GM19372 (cell line): ENCODE measurements at regions not wholly inside any gene's neighbourhood (a gene's known extent, or its start where the extent isn't known, plus 50 kb on each side); places are given as distances from the start of the nearest gene placed in this dataset.
"Not testable (repeated sequence)": the region's sequence is repeated elsewhere in the genome, so short reads cannot be mapped to it uniquely, and the experiment has no call there.

ENCODE experiments used
- ATAC-seq: cut with Tn5 transposase; IDR thresholded peaks from one replicate; pipeline ENCODE4 v1.9.1; 2021; ENCODE audit warnings: mild to moderate bottlenecking, low read depth, moderate library complexity; ENCODE audit not compliant: unreplicated experiment

GRCh38 chr6:88459189-88459588 is 293.0 kb upstream of the CNR1 start:
- no peak for ATAC-seq

DNA sequence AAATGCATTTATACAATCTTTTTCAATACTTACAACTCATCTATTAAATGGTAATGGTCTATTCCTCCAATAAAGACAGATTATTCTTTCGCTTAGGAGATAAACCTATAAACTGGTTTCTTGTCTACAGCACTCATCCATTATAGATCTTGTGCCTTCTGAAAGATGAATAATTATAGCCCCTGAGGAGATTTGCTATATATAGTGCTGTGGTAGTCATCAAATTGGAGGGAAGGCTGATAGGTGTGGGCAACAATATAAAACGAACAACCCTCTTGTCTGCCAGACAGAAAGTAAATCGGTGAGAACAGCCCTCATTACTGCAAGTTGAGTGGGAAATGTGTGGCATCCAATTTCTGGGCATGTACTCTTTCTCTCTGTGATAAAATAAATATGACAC is 292.5 kb upstream of the CNR1 start:
- ATAC-seq = no peak

- ATAC-seq = no peak
Measured at GRCh38 chr6:88456221-88456859, 290.2 kb upstream of the CNR1 start.

- no peak for ATAC-seq
Measured at GRCh38 chr6:88455317-88455716, 289.2 kb upstream of the CNR1 start.

GRCh38 chr6:88454658-88455057 is 288.5 kb upstream of the CNR1 start:
- no peak for ATAC-seq

DNA sequence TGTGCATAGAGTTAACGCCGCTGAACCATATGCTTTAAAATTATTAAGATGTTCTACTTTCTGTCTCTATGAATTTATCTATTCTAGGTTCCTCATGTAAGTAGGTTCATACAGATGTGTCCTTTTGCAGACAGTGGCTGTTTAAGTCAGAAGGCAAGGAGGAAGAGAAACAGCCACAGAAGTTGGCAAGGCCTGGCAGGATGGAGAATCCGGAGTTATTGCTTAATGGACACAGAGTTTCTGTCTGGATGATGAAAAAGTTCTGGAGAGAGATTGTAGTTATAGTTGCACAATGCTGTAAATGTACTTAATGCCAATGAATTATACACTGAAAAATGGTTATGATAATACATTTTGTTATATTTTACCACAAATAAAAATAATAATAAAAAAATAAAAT is 283.6 kb upstream of the CNR1 start:
- no peak for ATAC-seq

DNA sequence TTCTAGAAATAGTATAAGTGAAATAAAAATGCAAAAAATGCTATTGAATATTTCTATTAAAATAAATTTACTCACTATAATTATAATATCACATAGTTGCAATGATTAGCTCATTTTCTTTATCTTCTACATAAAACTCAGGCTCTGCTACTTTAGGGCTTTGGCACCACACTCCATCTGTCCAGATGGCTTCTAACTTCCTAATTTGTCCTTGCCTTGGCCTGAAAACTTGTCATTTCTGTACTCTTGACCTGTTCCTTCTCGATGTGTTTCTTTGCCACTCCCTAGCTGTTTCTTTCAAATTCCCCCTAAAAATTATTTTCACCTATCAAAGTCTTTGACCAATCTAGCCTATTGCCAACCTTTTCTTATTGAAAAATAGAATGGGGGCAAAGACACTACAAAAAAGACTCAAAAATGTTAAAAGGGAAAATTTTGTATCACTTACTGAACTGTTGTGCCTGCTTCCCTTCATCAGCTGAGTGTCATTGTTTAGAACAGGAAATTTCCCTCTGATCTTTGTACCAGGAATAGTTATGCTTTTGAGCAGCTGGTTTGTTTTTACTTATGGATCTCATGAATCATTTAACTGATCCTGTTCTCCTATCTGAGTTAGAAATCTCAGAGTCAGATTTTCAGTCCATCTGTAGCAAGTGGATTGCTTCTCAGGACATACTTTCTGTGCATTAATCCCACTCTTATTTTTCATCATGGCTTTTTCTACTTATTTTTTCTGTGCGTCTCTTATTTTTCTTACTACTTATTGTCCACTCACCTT is 279.2 kb upstream of the CNR1 start:
- ATAC-seq = no peak

DNA sequence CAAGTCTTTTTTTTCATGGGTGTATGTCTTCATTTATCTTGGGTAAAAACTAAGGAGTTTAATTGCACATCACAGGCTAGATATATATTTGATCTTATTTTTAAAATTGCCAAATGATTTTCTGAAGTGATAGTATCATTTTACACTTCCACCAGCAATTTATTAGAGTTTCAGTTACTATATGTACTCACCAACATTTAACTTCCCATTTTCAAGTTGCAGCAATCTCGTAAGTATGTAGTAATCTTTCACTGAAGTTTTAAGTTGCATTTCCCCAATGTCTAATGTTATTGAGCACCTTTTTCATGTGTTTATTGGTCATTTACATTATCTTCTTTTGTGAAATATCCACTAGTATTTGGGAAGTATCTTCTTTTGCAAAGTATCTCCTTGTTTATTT is 277.4 kb upstream of the CNR1 start:
- no peak for ATAC-seq

DNA sequence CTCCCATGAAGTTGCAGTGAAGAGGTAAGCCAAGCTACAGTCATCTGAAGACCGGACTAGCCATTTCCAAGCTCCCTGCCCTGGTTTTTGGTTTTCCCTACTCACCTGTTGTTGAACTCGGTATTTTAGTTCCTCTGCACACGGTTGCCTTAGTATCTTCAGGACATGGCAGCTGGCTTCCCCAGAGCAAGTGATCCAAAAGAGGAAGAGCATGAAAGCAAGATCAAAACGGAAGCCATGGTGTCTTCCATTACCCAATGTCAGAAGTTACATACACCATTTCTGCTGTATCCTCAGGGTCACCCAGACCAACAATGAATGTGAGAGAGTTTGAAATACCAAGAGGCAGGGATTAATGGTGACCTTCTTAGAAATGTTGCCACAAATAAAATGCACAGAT is 276.6 kb upstream of the CNR1 start:
- no peak for ATAC-seq

DNA sequence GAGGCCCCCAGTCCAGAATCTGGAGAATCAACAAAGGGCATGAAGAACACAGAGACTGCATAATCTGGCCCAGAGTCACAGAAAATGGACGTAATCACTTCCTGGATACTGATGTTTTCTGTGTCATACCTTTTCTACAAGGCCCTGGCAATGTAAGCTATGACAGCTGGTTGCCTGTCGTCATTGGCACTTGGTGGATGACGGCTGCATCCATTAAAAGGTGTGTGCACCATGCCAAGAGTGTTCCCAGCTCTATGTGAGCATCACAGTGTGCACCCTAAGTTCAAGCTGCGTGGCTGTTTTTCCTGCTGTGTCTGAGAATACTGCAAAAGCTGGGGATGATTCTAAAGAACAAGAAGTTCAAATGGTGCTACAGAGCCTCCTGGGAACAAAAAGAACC is 275.2 kb upstream of the CNR1 start:
- no peak for ATAC-seq

- no peak for ATAC-seq
Measured at GRCh38 chr6:88428068-88428467, 261.9 kb upstream of the CNR1 start.

- no peak for ATAC-seq
Measured at GRCh38 chr6:88426005-88426404, 259.9 kb upstream of the CNR1 start.

- ATAC-seq = no peak
Measured at GRCh38 chr6:88422831-88423230, 256.7 kb upstream of the CNR1 start.

DNA sequence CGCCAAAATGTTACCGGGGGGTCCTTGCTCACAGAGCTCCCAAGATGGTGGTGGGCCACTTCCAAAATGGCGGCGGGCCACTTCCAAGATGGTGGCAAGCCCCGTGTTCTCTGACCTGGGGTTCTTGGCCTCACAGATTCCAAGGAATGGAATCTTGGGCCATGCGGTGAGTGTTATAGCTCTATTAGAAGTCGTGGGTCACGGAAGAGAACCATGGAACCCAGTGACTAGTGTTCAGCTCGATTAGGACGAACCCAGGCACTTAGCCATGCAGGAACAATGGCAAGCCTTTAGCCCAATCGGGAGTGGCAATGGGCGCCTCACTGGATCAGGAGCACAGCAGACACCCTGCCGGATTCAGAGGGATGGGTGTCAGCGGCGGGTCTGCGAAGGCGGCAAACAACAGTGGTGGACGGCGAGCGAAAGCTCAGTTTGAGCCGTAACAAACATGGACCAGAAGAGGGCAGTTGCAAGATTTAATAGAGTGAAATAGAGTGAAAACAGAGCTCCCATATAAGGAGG is 254.9 kb upstream of the CNR1 start:
- ATAC-seq = not testable (repeated sequence)

DNA sequence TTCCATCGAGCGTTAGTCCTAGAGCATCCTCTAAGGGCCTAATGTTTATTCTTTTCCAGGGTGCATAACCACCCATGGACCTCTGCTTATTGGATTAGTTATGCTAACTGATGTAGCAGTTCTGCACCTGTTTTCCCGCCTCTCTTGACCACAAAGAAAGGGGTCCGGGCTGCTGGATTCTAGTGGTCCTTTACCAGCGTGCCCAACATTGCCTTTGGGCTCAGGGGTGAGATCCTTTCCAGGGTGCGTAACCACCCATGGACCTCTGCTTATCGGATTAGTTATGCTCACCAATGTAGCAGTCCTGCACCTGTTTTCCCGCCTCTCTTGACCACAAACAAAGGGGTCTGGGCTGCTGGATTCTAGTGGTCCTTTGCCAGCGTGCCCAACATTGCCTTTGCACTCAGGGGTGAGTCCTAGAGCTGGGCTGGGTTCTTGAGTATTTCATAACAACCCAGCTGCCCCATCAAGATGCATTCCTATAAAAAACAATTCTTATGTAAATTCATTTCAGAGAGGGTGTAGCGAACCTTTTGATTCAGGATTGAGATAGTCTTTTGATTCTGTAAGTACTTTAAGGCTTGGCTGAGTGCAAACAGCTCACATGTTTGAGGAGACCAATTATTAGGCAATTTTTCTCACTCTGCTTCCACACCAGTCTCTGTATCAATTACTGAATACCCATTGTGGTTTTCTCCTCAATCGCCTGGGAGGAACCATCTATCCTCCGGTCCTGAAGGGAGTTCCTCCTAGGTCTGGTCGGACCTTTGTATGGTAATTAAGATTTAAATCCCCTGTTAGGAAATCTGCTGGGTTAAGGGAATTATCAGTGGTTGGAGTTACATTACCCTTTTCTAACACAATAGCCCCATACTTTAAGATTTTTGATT is 253.0 kb upstream of the CNR1 start:
- not testable (repeated sequence) for ATAC-seq

- ATAC-seq = not testable (repeated sequence)
Measured at GRCh38 chr6:88417361-88417760, 251.2 kb upstream of the CNR1 start.

GRCh38 chr6:88413459-88413858 is 247.3 kb upstream of the CNR1 start:
- ATAC-seq = no peak

DNA sequence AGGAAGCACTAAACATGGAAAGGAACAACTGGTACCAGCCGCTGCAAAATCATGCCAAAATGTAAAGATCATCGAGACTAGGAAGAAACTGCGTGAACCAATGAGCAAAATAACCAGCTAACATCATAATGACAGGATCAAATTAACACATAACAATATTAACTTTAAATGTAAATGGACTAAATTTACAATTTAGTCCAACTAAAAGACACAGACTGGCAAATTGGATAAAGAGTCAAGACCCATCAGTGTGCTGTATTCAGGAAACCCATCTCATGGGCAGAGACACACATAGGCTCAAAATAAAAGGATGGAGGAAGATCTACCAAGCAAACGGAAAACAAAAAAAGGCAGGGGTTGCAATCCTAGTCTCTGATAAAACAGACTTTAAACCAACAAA is 242.2 kb upstream of the CNR1 start:
- ATAC-seq = not testable (repeated sequence)

DNA sequence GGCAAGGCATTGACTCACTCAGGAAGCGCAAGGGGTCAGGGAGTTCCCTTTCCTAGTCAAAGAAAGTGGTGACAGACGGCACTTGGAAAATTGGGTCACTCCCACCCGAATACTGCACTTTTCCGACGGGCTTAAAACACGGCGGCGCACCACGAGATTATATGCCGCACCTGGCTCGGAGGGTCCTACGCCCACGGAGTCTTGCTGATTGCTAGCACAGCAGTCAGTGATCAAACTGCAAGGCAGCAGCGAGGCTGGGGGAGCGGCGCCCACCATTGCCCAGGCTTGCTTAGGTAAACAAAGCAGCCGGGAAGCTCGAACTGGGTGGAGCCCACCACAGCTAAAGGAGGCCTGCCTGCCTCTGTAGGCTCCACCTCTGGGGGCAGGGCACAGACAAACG is 240.5 kb upstream of the CNR1 start:
- not testable (repeated sequence) for ATAC-seq

- ATAC-seq = no peak
Measured at GRCh38 chr6:88403486-88403885, 237.3 kb upstream of the CNR1 start.

DNA sequence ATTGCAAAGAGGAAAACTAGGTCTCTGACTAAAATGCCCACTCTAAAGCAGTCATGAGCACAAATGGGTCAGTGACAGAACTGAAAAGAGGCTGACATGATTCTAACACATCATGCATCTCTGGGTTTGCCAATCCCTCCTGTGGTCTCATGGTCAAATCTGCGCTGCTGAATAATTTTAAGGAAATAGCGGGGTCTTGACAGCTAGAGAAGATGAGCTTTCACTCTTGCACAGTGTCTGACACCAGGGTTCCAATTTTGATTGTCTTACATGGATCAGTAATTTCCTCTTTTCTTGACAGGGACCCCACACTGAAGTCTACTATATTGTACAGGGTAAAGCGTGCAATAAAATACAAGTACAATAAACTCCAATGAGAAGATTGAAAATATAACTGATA is 236.8 kb upstream of the CNR1 start:
- no peak for ATAC-seq
